HepG2 (cell line): ENCODE measurements at regions not wholly inside any gene's neighbourhood (a gene's known extent, or its start where the extent isn't known, plus 50 kb on each side); places are given as distances from the start of the nearest gene placed in this dataset.

Experiments
- ATAC-seq: fragments of 200-7000 bp; cut with Tn5 transposase; 3 replicates; pipeline ENCODE4 v1.9.1; 2020; ENCODE audit warnings: mild to moderate bottlenecking, moderate library complexity
- BruUV-seq: library from RNA; stranded (reverse); fragments of 400-500 nt; replicated peaks from 2 replicates; lab custom pipeline; 2021; lab: Mats Ljungman, UMichigan
- CTCF ChIA-PET: fragments of 300-600 bp; formaldehyde crosslinking; extraction: SDS; loops from one replicate; lab custom pipeline; 2021; ENCODE audit warnings: low total read pairs, inconsistent platforms, low intra/inter-chr PET ratio; lab: Yijun Ruan, JAX
- POLR2A ChIA-PET: fragments of 350-600 bp; sonication (Branson Sonifier 250); formaldehyde crosslinking; loops from one replicate; lab custom pipeline; 2020; ENCODE audit warnings: antibody characterized with exemption, inconsistent platforms; lab: Yijun Ruan, JAX
- DNase-seq: peaks from one replicate; pipeline ENCODE4 v3.0.0-alpha.2; 2015; ENCODE audit warnings: low spot score
- FAIRE-seq: peaks from 3 replicates; lab custom pipeline; 2011; peaks lifted over from hg19 to GRCh38; lab: Jason Lieb, UNC
- H2AFZ ChIP-seq: one replicate; pipeline ENCODE4 v1.6.1; 2011; ENCODE audit warnings: low read length, inconsistent platforms
- H3K27ac ChIP-seq: fragments of 300-600 bp; 3 replicates; pipeline ENCODE4 v1.8.0; 2011; ENCODE audit warnings: mixed run types, mild to moderate bottlenecking, mixed read lengths, low read length, inconsistent platforms; ENCODE audit not compliant: insufficient read depth; ENCODE audit errors: extremely low read length
- H3K27me3 ChIP-seq, 2 experiments: fragments of 200-600 bp in 1 of 2; 2 replicates in 1 of 2; 3 replicates in 1 of 2; pipeline versions ENCODE4 v1.6.0 to v1.8.0; 2011; ENCODE audit warnings: low read length in 2 of 2, mild to moderate bottlenecking in 2 of 2, moderate library complexity in 2 of 2, inconsistent platforms in 1 of 2; ENCODE audit not compliant: insufficient read depth in 2 of 2, control insufficient read depth in 1 of 2
- H3K36me3 ChIP-seq, 2 experiments: fragments of 200-600 bp in 1 of 2; replicated peaks in 1 of 2; 2 replicates in 1 of 2; 3 replicates in 1 of 2; pipeline versions ENCODE4 v1.5.1 to v1.8.0; 2011; ENCODE audit warnings: low read length in 2 of 2, inconsistent platforms in 1 of 2; ENCODE audit not compliant: insufficient read depth in 2 of 2, control insufficient read depth in 1 of 2
- H3K4me1 ChIP-seq: 2 replicates; pipeline ENCODE4 v1.5.1; 2012; ENCODE audit warnings: low read length, inconsistent platforms; ENCODE audit not compliant: insufficient read depth
- H3K4me2 ChIP-seq: 2 replicates; pipeline ENCODE4 v1.6.0; 2011; ENCODE audit warnings: low read depth, low read length, inconsistent platforms
- H3K4me3 ChIP-seq, 3 experiments: fragments of 200-600 bp in 1 of 3; sonication (generic), shearing (Covaris generic) in 1 of 3; replicated peaks in 1 of 3; 2 replicates each; pipeline ENCODE4 v1.5.1; 2011 to 2016; ENCODE audit warnings: low read length in 3 of 3, inconsistent platforms in 2 of 3, low read depth in 2 of 3, mild to moderate bottlenecking in 2 of 3, control low read depth in 1 of 3, mixed read lengths in 1 of 3; ENCODE audit not compliant: insufficient read depth in 1 of 3
- H3K79me2 ChIP-seq: one replicate; pipeline ENCODE4 v1.6.1; 2011; ENCODE audit warnings: low read length, inconsistent platforms; ENCODE audit not compliant: insufficient read depth
- H3K9ac ChIP-seq: 2 replicates; pipeline ENCODE4 v1.6.0; 2011; ENCODE audit warnings: mild to moderate bottlenecking, low read depth, low read length, inconsistent platforms; ENCODE audit not compliant: insufficient read depth
- H3K9me3 ChIP-seq: 2 replicates; pipeline ENCODE4 v1.5.1; 2012; ENCODE audit warnings: mild to moderate bottlenecking, low read length
- H4K20me1 ChIP-seq: 2 replicates; pipeline ENCODE4 v1.6.0; 2011; ENCODE audit warnings: inconsistent platforms, mild to moderate bottlenecking, low read length, moderate library complexity; ENCODE audit not compliant: insufficient read depth
- ARNT2 ChIP-seq: sonication (generic); formaldehyde crosslinking; IDR thresholded peaks from 2 replicates; pipeline ENCODE4 v1.8.0; 2022; ENCODE audit warnings: mild to moderate bottlenecking, low read depth, missing genetic modification reagents, moderate library complexity
- E2F2 ChIP-seq: sonication (generic); formaldehyde crosslinking; IDR thresholded peaks from 2 replicates; pipeline ENCODE4 v1.4.0; 2020; ENCODE audit warnings: missing genetic modification reagents, borderline replicate concordance
- SALL2 ChIP-seq: sonication (generic); formaldehyde crosslinking; IDR thresholded peaks from 2 replicates; pipeline ENCODE4 v1.8.1; 2023; ENCODE audit warnings: mild to moderate bottlenecking, missing genetic modification reagents, inconsistent platforms
- ZC3H13 ChIP-seq: sonication (generic); formaldehyde crosslinking; IDR thresholded peaks from 2 replicates; pipeline ENCODE4 v1.8.1; 2023; ENCODE audit warnings: mild to moderate bottlenecking, missing genetic modification reagents, moderate library complexity
- ZNF563 ChIP-seq: sonication (generic); formaldehyde crosslinking; IDR thresholded peaks from 2 replicates; pipeline ENCODE4 v1.8.0; 2022; ENCODE audit warnings: mild to moderate bottlenecking, moderate library complexity, missing genetic modification reagents
- ZNF704 ChIP-seq: sonication (generic); formaldehyde crosslinking; IDR thresholded peaks from 2 replicates; pipeline ENCODE4 v1.8.1; 2023; ENCODE audit warnings: mild to moderate bottlenecking, inconsistent platforms, moderate library complexity, missing genetic modification reagents, borderline replicate concordance
- ZNF776 ChIP-seq: sonication (generic); formaldehyde crosslinking; IDR thresholded peaks from 2 replicates; pipeline ENCODE4 v1.4.0; 2020; ENCODE audit warnings: mild to moderate bottlenecking, missing genetic modification reagents
- WGBS: methylation state at CpG from one replicate; pipeline ENCODE4 v1.1.6; 2017; ENCODE audit warnings: low lambda C conversion rate; 5-methylcytosine and 5-hydroxymethylcytosine counted together
- in situ Hi-C: cut with HindIII; loops from 2 replicates; pipeline ENCODE4 v1.10.0; 2017; ENCODE audit warnings: low pct_unique_long_range_greater_than_20kb; ENCODE audit not compliant: extremely low pct_ligation_motif_present
- intact Hi-C: fragments of 100-400 bp; cut with micrococcal nuclease; formaldehyde crosslinking; loops from one replicate; pipeline ENCODE4 v1.10.0; 2022; ENCODE audit not compliant: unreplicated experiment
- TF ChIP-seq, protein P1 (sequence below): sonication (generic); formaldehyde crosslinking; IDR thresholded peaks from 2 replicates; pipeline ENCODE4 v1.4.0; 2020; ENCODE audit warnings: missing genetic modification reagents, low read depth, mild to moderate bottlenecking, borderline replicate concordance
- TF ChIP-seq, protein P2 (sequence below): sonication (generic); formaldehyde crosslinking; conservative IDR thresholded peaks from 2 replicates; pipeline ENCODE4 v1.8.0; 2022; ENCODE audit warnings: mild to moderate bottlenecking, moderate library complexity, missing genetic modification reagents

DNA sequence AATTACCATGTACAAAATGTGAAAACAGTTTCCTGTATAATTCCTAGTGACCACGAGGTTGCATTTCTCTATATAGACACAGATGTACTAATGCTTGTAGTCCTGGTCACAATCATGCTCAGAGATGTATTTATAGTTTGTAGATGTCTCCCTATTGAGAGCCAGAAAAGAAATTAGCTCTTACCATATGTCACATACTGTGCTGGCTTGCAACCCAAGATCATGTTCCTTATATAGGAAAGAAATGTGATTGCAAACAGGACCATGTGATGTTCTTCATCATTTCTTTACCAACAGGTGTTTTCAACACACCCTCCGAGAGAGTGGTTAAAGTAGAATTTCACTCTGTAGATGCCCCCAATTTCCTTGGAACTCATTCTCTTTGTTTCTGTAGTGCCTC is 369.4 kb downstream of the CBLN4 start:
- TF ChIP-seq E2F2 (CRISPR knock-in tag): no peak
- TF ChIP-seq ZNF563 (CRISPR knock-in tag): no peak
- TF ChIP-seq ARNT2 (CRISPR knock-in tag): no peak
- TF ChIP-seq ZC3H13: no peak
- TF ChIP-seq, protein P1, sequence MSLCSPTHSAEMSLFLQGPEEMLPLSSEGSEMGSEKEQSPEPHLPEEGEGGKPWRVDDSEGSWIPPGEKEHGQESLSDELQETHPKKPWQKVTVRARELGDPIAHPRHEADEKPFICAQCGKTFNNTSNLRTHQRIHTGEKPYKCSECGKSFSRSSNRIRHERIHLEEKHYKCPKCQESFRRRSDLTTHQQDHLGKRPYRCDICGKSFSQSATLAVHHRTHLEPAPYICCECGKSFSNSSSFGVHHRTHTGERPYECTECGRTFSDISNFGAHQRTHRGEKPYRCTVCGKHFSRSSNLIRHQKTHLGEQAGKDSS (CRISPR knock-in tag): no peak
- TF ChIP-seq, protein P2, sequence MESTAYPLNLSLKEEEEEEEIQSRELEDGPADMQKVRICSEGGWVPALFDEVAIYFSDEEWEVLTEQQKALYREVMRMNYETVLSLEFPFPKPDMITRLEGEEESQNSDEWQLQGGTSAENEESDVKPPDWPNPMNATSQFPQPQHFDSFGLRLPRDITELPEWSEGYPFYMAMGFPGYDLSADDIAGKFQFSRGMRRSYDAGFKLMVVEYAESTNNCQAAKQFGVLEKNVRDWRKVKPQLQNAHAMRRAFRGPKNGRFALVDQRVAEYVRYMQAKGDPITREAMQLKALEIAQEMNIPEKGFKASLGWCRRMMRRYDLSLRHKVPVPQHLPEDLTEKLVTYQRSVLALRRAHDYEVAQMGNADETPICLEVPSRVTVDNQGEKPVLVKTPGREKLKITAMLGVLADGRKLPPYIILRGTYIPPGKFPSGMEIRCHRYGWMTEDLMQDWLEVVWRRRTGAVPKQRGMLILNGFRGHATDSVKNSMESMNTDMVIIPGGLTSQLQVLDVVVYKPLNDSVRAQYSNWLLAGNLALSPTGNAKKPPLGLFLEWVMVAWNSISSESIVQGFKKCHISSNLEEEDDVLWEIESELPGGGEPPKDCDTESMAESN: no peak
- no peak for TF ChIP-seq ZNF776 (CRISPR knock-in tag)
- TF ChIP-seq SALL2: no peak
- no peak for TF ChIP-seq ZNF704
- H4K20me1 ChIP-seq: no peaks in the 10 kb centered on the region
- no peaks in the 10 kb centered on the region for H3K27me3 ChIP-seq
- intact Hi-C loops: no loop called here
- no peak overlapping the region for H3K4me2 ChIP-seq
- ChIA-PET CTCF (no interaction called here), POLR2A (no interaction called here)
- H3K79me2 ChIP-seq: no peaks in the 10 kb centered on the region
- H2AFZ ChIP-seq: no peak overlapping the region
- DNase-seq: no peak
- no peak overlapping the region for H3K4me3 ChIP-seq
- no peaks in the 10 kb centered on the region for H3K4me1 ChIP-seq
- BruUV-seq: no TSS peak
- ATAC-seq: no peak
- H3K36me3 ChIP-seq: no peaks in the 10 kb centered on the region
- H3K27ac ChIP-seq: no peak overlapping the region
- H3K9ac ChIP-seq: no peak overlapping the region
- WGBS: 22% methylated on average over 2 of the region's 2 CpGs
- no peak for FAIRE-seq
- in situ Hi-C loops: no loop called here
- H3K9me3 ChIP-seq: peaks cover 98% of the 10 kb centered on the region
